Stomach smooth muscle (tissue), 2 donors: ENCODE measurements at regions not wholly inside any gene's neighbourhood (a gene's known extent, or its start where the extent isn't known, plus 50 kb on each side); places are given as distances from the start of the nearest gene placed in this dataset.

Source experiments
- H3K27ac ChIP-seq: one replicate; pipeline ENCODE4 v1.7.0; 2013; ENCODE audit warnings: mild to moderate bottlenecking, low read length, inconsistent platforms
- H3K27me3 ChIP-seq, 2 donors: one replicate each; pipeline ENCODE4 v1.7.0; 2013; ENCODE audit warnings: low read length in 2 of 2; ENCODE audit not compliant: insufficient read depth in 2 of 2, control insufficient read depth in 1 of 2
- H3K36me3 ChIP-seq, 2 donors: one replicate each; pipeline ENCODE4 v1.7.0; 2013; ENCODE audit warnings: low read length in 2 of 2; ENCODE audit not compliant: control insufficient read depth in 2 of 2, insufficient read depth in 2 of 2
- H3K4me1 ChIP-seq: one replicate; pipeline ENCODE4 v1.7.0; 2013; ENCODE audit warnings: low read length; ENCODE audit not compliant: control insufficient read depth, insufficient read depth
- H3K4me3 ChIP-seq, 2 donors: one replicate each; pipeline ENCODE4 v1.7.0; 2013; ENCODE audit warnings: low read length in 2 of 2
- H3K9ac ChIP-seq, 2 donors: one replicate each; pipeline ENCODE4 v1.7.0; 2013; ENCODE audit warnings: low read length in 2 of 2, mild to moderate bottlenecking in 1 of 2
- H3K9me3 ChIP-seq, 2 donors: one replicate each; pipeline ENCODE4 v1.7.0; 2013; ENCODE audit warnings: low read length in 2 of 2; ENCODE audit not compliant: control insufficient read depth in 2 of 2
- donor health status: healthy.
- donor health status: Pancreatic carcinoma.

- Histone ChIP-seq H3K4me3 (no peak overlapping the region), H3K27me3 (no peaks in the 10 kb centered on the region), H3K27ac (peak overlapping the region; percentile 89), H3K9me3 (no peaks in the 10 kb centered on the region), H3K9ac (no peak overlapping the region), H3K36me3 (peaks cover 0 to 2% of the 10 kb centered on the region in 2 donors), H3K4me1 (peaks cover 46% of the 10 kb centered on the region)
Observed at GRCh38 chr1:239815074-239815473, 276.6 kb upstream of the FMN2 start.

GRCh38 chr1:239816081-239816782 is 275.5 kb upstream of the FMN2 start:
- H3K9ac ChIP-seq = peak overlapping the region in 1 of 2 donors; percentile 4
- peak overlapping the region in 1 of 2 donors; percentile 40 for H3K4me3 ChIP-seq
- H3K4me1 ChIP-seq = peaks cover 42% of the 10 kb centered on the region
- H3K27ac ChIP-seq = peak overlapping the region; percentile 89
- H3K36me3 ChIP-seq = peaks cover 0 to 2% of the 10 kb centered on the region in 2 donors
- H3K9me3 ChIP-seq = no peaks in the 10 kb centered on the region
- no peaks in the 10 kb centered on the region for H3K27me3 ChIP-seq

- Histone ChIP-seq H3K9ac (no peak overlapping the region), H3K4me3 (no peak overlapping the region), H3K27ac (peak overlapping the region; percentile 89), H3K9me3 (no peaks in the 10 kb centered on the region), H3K27me3 (no peaks in the 10 kb centered on the region), H3K36me3 (peaks cover 0 to 2% of the 10 kb centered on the region in 2 donors), H3K4me1 (peaks cover 42% of the 10 kb centered on the region)
Observed at GRCh38 chr1:239817276-239817675, 274.4 kb upstream of the FMN2 start.

- Histone ChIP-seq H3K27me3 (no peaks in the 10 kb centered on the region), H3K4me1 (peaks cover 42% of the 10 kb centered on the region), H3K4me3 (no peak overlapping the region), H3K27ac (peak overlapping the region; percentile 89), H3K36me3 (peaks cover 0 to 2% of the 10 kb centered on the region in 2 donors), H3K9ac (no peak overlapping the region), H3K9me3 (no peaks in the 10 kb centered on the region)
Observed at GRCh38 chr1:239817801-239818200, 273.9 kb upstream of the FMN2 start.

- Histone ChIP-seq H3K4me1 (peaks cover 40% of the 10 kb centered on the region), H3K9me3 (no peaks in the 10 kb centered on the region), H3K9ac (no peak overlapping the region), H3K27me3 (no peaks in the 10 kb centered on the region), H3K36me3 (peaks cover 0 to 2% of the 10 kb centered on the region in 2 donors), H3K27ac (no peak overlapping the region), H3K4me3 (no peak overlapping the region)
Observed at GRCh38 chr1:239819096-239819495, 272.6 kb upstream of the FMN2 start.

- Histone ChIP-seq H3K36me3 (peaks cover 0 to 2% of the 10 kb centered on the region in 2 donors), H3K27me3 (no peaks in the 10 kb centered on the region), H3K9me3 (no peaks in the 10 kb centered on the region), H3K4me3 (no peak overlapping the region), H3K4me1 (peaks cover 33% of the 10 kb centered on the region), H3K27ac (no peak overlapping the region), H3K9ac (no peak overlapping the region)
Observed at GRCh38 chr1:239819756-239820250, 271.9 kb upstream of the FMN2 start.

- Histone ChIP-seq H3K9me3 (no peaks in the 10 kb centered on the region), H3K36me3 (peaks cover 0 to 2% of the 10 kb centered on the region in 2 donors), H3K27ac (no peak overlapping the region), H3K4me1 (peaks cover 1% of the 10 kb centered on the region), H3K4me3 (no peak overlapping the region), H3K27me3 (no peaks in the 10 kb centered on the region), H3K9ac (no peak overlapping the region)
Observed at GRCh38 chr1:239823852-239824251, 267.8 kb upstream of the FMN2 start.

GRCh38 chr1:239826211-239826610 is 265.5 kb upstream of the FMN2 start:
- Histone ChIP-seq H3K36me3 (no peaks in the 10 kb centered on the region), H3K4me1 (no peaks in the 10 kb centered on the region), H3K4me3 (no peak overlapping the region), H3K9ac (no peak overlapping the region), H3K9me3 (no peaks in the 10 kb centered on the region), H3K27me3 (no peaks in the 10 kb centered on the region), H3K27ac (no peak overlapping the region)

GRCh38 chr1:239826736-239827135 is 264.9 kb upstream of the FMN2 start:
- H3K9ac ChIP-seq = no peak overlapping the region
- no peaks in the 10 kb centered on the region for H3K36me3 ChIP-seq
- H3K4me3 ChIP-seq = no peak overlapping the region
- H3K27ac ChIP-seq = no peak overlapping the region
- no peaks in the 10 kb centered on the region for H3K4me1 ChIP-seq
- H3K9me3 ChIP-seq = no peaks in the 10 kb centered on the region
- no peaks in the 10 kb centered on the region for H3K27me3 ChIP-seq

GRCh38 chr1:239829535-239829934 is 262.1 kb upstream of the FMN2 start:
- H3K27ac ChIP-seq = no peak overlapping the region
- peaks cover 8% of the 10 kb centered on the region for H3K4me1 ChIP-seq
- no peaks in the 10 kb centered on the region for H3K27me3 ChIP-seq
- no peak overlapping the region for H3K4me3 ChIP-seq
- no peak overlapping the region for H3K9ac ChIP-seq
- H3K9me3 ChIP-seq = no peaks in the 10 kb centered on the region
- H3K36me3 ChIP-seq = no peaks in the 10 kb centered on the region
